Kidney tubule cell (primary cell): ENCODE measurements at regions not wholly inside any gene's neighbourhood (a gene's known extent, or its start where the extent isn't known, plus 50 kb on each side); places are given as distances from the start of the nearest gene placed in this dataset.
"Not testable (repeated sequence)": the region's sequence is repeated elsewhere in the genome, so short reads cannot be mapped to it uniquely, and the experiment has no call there.

Experiments
- DNase-seq: peaks from one replicate; pipeline ENCODE4 v3.0.0-alpha.2; 2018; ENCODE audit warnings: low spot score

GRCh38 chr5:167332309-167332708 lies 959.1 kb upstream of the WWC1 start:
- no peak for DNase-seq

- DNase-seq, result no peak
Measured at GRCh38 chr5:167336161-167336560, 955.3 kb upstream of the WWC1 start.

GRCh38 chr5:167339205-167339604 lies 952.2 kb upstream of the WWC1 start:
- DNase-seq, result peak; percentile 32

- DNase-seq, result no peak
Measured at GRCh38 chr5:167346461-167346860, 945.0 kb upstream of the WWC1 start.

GRCh38 chr5:167348251-167348926 lies 943.1 kb upstream of the WWC1 start:
- DNase-seq, result no peak

GRCh38 chr5:167348980-167349379 lies 942.5 kb upstream of the WWC1 start:
- no peak for DNase-seq

- no peak for DNase-seq
Measured at GRCh38 chr5:167351316-167351715, 940.1 kb upstream of the WWC1 start.

GRCh38 chr5:167352801-167353200 lies 938.6 kb upstream of the WWC1 start:
- no peak for DNase-seq

GRCh38 chr5:167355346-167355745 lies 936.1 kb upstream of the WWC1 start:
- DNase-seq, result no peak

- no peak for DNase-seq
Measured at GRCh38 chr5:167356374-167356773, 935.1 kb upstream of the WWC1 start.

GRCh38 chr5:167358868-167359492 lies 932.5 kb upstream of the WWC1 start:
- no peak for DNase-seq

- DNase-seq, result no peak
Measured at GRCh38 chr5:167361795-167362194, 929.6 kb upstream of the WWC1 start.

GRCh38 chr5:167363065-167363464 lies 928.4 kb upstream of the WWC1 start:
- no peak for DNase-seq

GRCh38 chr5:167375125-167375524 lies 916.3 kb upstream of the WWC1 start:
- DNase-seq, result no peak

GRCh38 chr5:167378894-167379723 lies 912.3 kb upstream of the WWC1 start:
- no peak for DNase-seq

- DNase-seq, result no peak
Measured at GRCh38 chr5:167381457-167381856, 910.0 kb upstream of the WWC1 start.

- no peak for DNase-seq
Measured at GRCh38 chr5:167389537-167389936, 901.9 kb upstream of the WWC1 start.

- DNase-seq, result not testable (repeated sequence)
Measured at GRCh38 chr5:167391286-167391685, 900.2 kb upstream of the WWC1 start.

GRCh38 chr5:167392240-167392639 lies 899.2 kb upstream of the WWC1 start:
- DNase-seq, result no peak

GRCh38 chr5:167393358-167393757 lies 898.1 kb upstream of the WWC1 start:
- no peak for DNase-seq

- DNase-seq, result no peak
Measured at GRCh38 chr5:167402671-167403070, 888.8 kb upstream of the WWC1 start.

- DNase-seq, result no peak
Measured at GRCh38 chr5:167406513-167406912, 884.9 kb upstream of the WWC1 start.

GRCh38 chr5:167412556-167412955 lies 878.9 kb upstream of the WWC1 start:
- no peak for DNase-seq
